Erythroblast (primary cell): ENCODE measurements at regions not wholly inside any gene's neighbourhood (a gene's known extent, or its start where the extent isn't known, plus 50 kb on each side); places are given as distances from the start of the nearest gene placed in this dataset.

ENCODE experiments used
- GATA1 ChIP-seq: IDR thresholded peaks from 2 replicates; pipeline ENCODE4 v1.6.1; 2011; ENCODE audit warnings: low read depth, mild to moderate bottlenecking, control low read depth, low read length, moderate library complexity
- POLR2A ChIP-seq: IDR thresholded peaks from 2 replicates; pipeline ENCODE4 v1.6.1; 2011; ENCODE audit warnings: mild to moderate bottlenecking, low read length

DNA sequence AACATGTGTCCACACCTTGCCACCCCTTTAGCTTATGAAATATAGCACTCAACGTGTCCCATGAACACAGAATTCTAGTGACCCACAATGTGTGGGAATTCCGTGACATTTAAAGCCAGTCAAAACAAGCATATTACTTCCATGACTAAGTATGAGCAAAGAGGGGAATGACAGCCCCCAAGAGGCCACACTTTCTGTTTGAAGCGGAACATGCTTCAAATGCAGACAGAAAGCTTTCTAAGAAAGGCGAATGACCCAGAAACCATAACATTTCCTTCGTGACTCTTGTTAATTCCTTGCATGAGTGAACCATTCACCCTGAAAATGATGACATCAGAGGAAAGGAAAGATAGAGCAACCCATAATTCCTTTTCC is 122.0 kb upstream of the FNDC3A start:
- TF ChIP-seq POLR2A (no peak), GATA1 (no peak)
